A549 (cell line): ENCODE measurements at regions not wholly inside any gene's neighbourhood (a gene's known extent, or its start where the extent isn't known, plus 50 kb on each side); places are given as distances from the start of the nearest gene placed in this dataset.

Experiments
- ATAC-seq, 2 experiments: fragments of 200-7000 bp in 1 of 2; fragments of >200 bp in 1 of 2; cut with Nextera tagmentation in 1 of 2; cut with Tn5 transposase in 1 of 2; 3 replicates each; pipeline versions ENCODE4 v1.8.0 to v1.9.1; 2018 to 2020; ENCODE audit warnings: mild to moderate bottlenecking in 1 of 2, moderate library complexity in 1 of 2
- CTCF ChIA-PET: fragments of 300-600 bp; sonication (Branson Sonifier 250); formaldehyde crosslinking; extraction: SDS; loops from one replicate; lab custom pipeline; 2021; ENCODE audit warnings: antibody characterized with exemption, inconsistent platforms; lab: Yijun Ruan, JAX
- POLR2A ChIA-PET: fragments of 350-600 bp; formaldehyde crosslinking; extraction: SDS; loops from one replicate; lab custom pipeline; 2021; ENCODE audit warnings: antibody characterized with exemption, inconsistent platforms; lab: Yijun Ruan, JAX
- DNase-seq, 2 experiments: peaks; one replicate each; pipeline versions ENCODE4 v3.0.0 to v3.0.0-alpha.2; 2011 to 2016; ENCODE audit warnings: low read depth in 1 of 2, low spot score in 1 of 2
- FAIRE-seq: peaks from 2 replicates; lab custom pipeline; 2011; peaks lifted over from hg19 to GRCh38; lab: Jason Lieb, UNC
- H3K27ac ChIP-seq, 2 experiments: fragments of >200 bp; sonication (Bioruptor Twin); formaldehyde crosslinking; 3 replicates each; pipeline ENCODE4 v1.5.1; 2016 to 2017
- H3K4me1 ChIP-seq: fragments of >200 bp; sonication (Bioruptor Twin); formaldehyde crosslinking; 3 replicates; pipeline ENCODE4 v1.6.1; 2016
- H3K4me2 ChIP-seq: fragments of >200 bp; sonication (Bioruptor Twin); formaldehyde crosslinking; 3 replicates; pipeline ENCODE4 v1.6.1; 2016
- H3K4me3 ChIP-seq: fragments of >200 bp; sonication (Bioruptor Twin); formaldehyde crosslinking; 3 replicates; pipeline ENCODE4 v1.5.1; 2016
- H3K9me3 ChIP-seq: fragments of >200 bp; sonication (Bioruptor Twin); formaldehyde crosslinking; 3 replicates; pipeline ENCODE4 v1.6.1; 2016
- BHLHE40 ChIP-seq: IDR thresholded peaks from 2 replicates; pipeline ENCODE4 v1.6.1; 2012; ENCODE audit warnings: low read depth, low read length, inconsistent platforms
- CEBPB ChIP-seq, 2 experiments: fragments of >200 bp in 1 of 2; sonication (Bioruptor Twin) in 1 of 2; formaldehyde crosslinking in 1 of 2; IDR thresholded peaks; 2 replicates each; pipeline ENCODE4 v1.6.1; 2012 to 2016
- CHD2 ChIP-seq: fragments of 150-350 bp; IDR thresholded peaks from 2 replicates; pipeline ENCODE4 v1.6.1; 2014; ENCODE audit warnings: low read length; ENCODE audit not compliant: partially characterized antibody
- EHMT2 ChIP-seq: fragments of 200-600 bp; sonication (generic); IDR thresholded peaks from 2 replicates; pipeline ENCODE4 v1.6.1; 2016; ENCODE audit warnings: antibody characterized with exemption, low read depth, mild to moderate bottlenecking, moderate library complexity
- FOXS1 ChIP-seq: fragments of 250-450 bp; sonication (Bioruptor Pico); IDR thresholded peaks from 2 replicates; pipeline ENCODE4 v1.5.0; 2020; ENCODE audit warnings: mild to moderate bottlenecking, moderate library complexity
- GATA3 ChIP-seq: IDR thresholded peaks from 2 replicates; pipeline ENCODE4 v1.6.1; 2012; ENCODE audit warnings: borderline replicate concordance
- HOXB5 ChIP-seq: fragments of 250-450 bp; sonication (Bioruptor Pico); IDR thresholded peaks from 2 replicates; pipeline ENCODE4 v1.5.0; 2020; ENCODE audit warnings: mild to moderate bottlenecking, moderate library complexity
- JUNB ChIP-seq: fragments of >200 bp; sonication (Bioruptor Twin); formaldehyde crosslinking; IDR thresholded peaks from 2 replicates; pipeline ENCODE4 v1.6.1; 2016
- KDM1A ChIP-seq: fragments of 200-600 bp; sonication (generic); IDR thresholded peaks from 2 replicates; pipeline ENCODE4 v1.6.1; 2016; ENCODE audit warnings: low read depth, mild to moderate bottlenecking
- MAZ ChIP-seq: fragments of 150-350 bp; IDR thresholded peaks from 2 replicates; pipeline ENCODE4 v1.6.1; 2014; ENCODE audit warnings: antibody characterized with exemption, low read depth, low read length, borderline replicate concordance
- MYC ChIP-seq: IDR thresholded peaks from 2 replicates; pipeline ENCODE4 v1.6.1; 2012; ENCODE audit warnings: mild to moderate bottlenecking, inconsistent platforms, low read length, improper control_type of control experiment, borderline replicate concordance
- NFE2L2 ChIP-seq: fragments of 150-350 bp; conservative IDR thresholded peaks from 2 replicates; pipeline ENCODE4 v1.6.1; 2014; ENCODE audit warnings: low read length
- NPAS2 ChIP-seq: fragments of 250-450 bp; sonication (Bioruptor Pico); IDR thresholded peaks from 2 replicates; pipeline ENCODE4 v1.8.0; 2022; ENCODE audit warnings: mild to moderate bottlenecking, moderate library complexity, borderline replicate concordance
- RARB ChIP-seq: fragments of 250-450 bp; sonication (Bioruptor Pico); IDR thresholded peaks from 2 replicates; pipeline ENCODE4 v1.8.0; 2021; ENCODE audit warnings: mild to moderate bottlenecking, moderate library complexity
- RNF2 ChIP-seq: fragments of 200-600 bp; sonication (generic); IDR thresholded peaks from 2 replicates; pipeline ENCODE4 v1.6.1; 2016; ENCODE audit warnings: low read depth, mild to moderate bottlenecking, antibody characterized with exemption, moderate library complexity, borderline replicate concordance
- SMC3 ChIP-seq: fragments of >200 bp; sonication (Bioruptor Twin); formaldehyde crosslinking; IDR thresholded peaks from 3 replicates; pipeline ENCODE4 v1.6.1; 2018; ENCODE audit warnings: inconsistent platforms
- TFCP2L1 ChIP-seq: fragments of 250-450 bp; sonication (Bioruptor Pico); IDR thresholded peaks from 2 replicates; pipeline ENCODE4 v1.5.0; 2021; ENCODE audit warnings: mild to moderate bottlenecking
- ZC3H11A ChIP-seq: fragments of 450-650 bp; IDR thresholded peaks from 2 replicates; pipeline ENCODE4 v1.6.1; 2014; ENCODE audit warnings: antibody characterized with exemption, mild to moderate bottlenecking
- ZFP36 ChIP-seq: fragments of 450-650 bp; IDR thresholded peaks from 2 replicates; pipeline ENCODE4 v1.6.1; 2014; ENCODE audit warnings: borderline replicate concordance; ENCODE audit not compliant: partially characterized antibody
- ZNF302 ChIP-seq: fragments of 250-450 bp; sonication (Bioruptor Pico); IDR thresholded peaks from 2 replicates; pipeline ENCODE4 v1.9.0; 2021; ENCODE audit warnings: inconsistent platforms, mild to moderate bottlenecking, moderate library complexity
- ZSCAN20 ChIP-seq: fragments of 250-450 bp; sonication (Bioruptor Pico); IDR thresholded peaks from 2 replicates; pipeline ENCODE4 v1.8.0; 2022; ENCODE audit warnings: mild to moderate bottlenecking, moderate library complexity
- WGBS: methylation state at CpG from one replicate; pipeline ENCODE4 v1.1.6; 2017; ENCODE audit errors: missing lambda C conversion rate; 5-methylcytosine and 5-hydroxymethylcytosine counted together
- TF ChIP-seq, protein P1 (sequence below): IDR thresholded peaks from 2 replicates; pipeline ENCODE4 v1.6.1; 2012
- TF ChIP-seq, protein P2 (sequence below): fragments of >200 bp; sonication (Bioruptor Twin); formaldehyde crosslinking; IDR thresholded peaks from 3 replicates; pipeline ENCODE4 v1.5.1; 2016
- TF ChIP-seq, protein P3 (sequence below): fragments of 200-600 bp; sonication (generic); IDR thresholded peaks from 2 replicates; pipeline ENCODE4 v1.6.1; 2016; ENCODE audit warnings: antibody characterized with exemption, mild to moderate bottlenecking, moderate library complexity

DNA sequence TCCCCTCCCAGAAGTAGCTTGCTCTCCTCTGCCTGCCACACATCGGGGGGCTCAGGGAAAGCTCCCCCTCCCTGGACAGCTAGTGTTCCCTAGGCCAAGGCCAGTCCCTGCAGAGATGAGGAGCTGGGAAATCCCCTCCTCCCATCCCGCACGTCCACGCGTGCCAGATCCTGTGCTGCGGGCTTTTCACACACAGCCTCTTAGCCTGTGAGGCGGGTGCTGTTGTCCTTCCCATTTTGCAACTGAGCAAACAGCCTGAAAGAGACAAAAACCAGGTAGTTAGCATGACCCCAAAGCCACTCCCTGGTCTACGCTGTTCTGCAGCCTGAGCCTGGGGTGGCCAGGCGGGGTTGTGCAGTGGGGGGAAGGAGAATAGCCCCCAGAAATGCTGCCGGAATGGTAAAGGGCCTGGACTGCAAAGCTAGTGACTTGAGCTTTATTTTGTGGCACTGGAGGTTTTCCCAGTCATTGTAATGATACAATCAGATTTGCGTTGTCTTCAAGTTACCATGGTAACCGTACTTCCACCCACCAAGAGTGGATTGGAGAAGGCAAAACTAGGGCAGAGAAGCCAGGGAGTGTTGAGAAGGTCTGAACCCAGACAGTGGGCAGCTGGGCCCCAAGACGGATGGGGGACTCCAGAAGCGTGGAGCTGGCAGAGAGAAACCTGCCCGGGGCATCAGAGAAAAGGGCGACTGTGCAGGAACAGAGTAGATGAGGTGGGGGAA, 98.6 kb upstream of the KCTD7 start:
- DNase-seq: no peak
- WGBS: 89% methylated on average over 16 of the region's 16 CpGs
- Histone ChIP-seq H3K4me3 (no peak overlapping the region), H3K9me3 (no peaks in the 10 kb centered on the region), H3K27ac (no peak overlapping the region), H3K4me2 (no peak overlapping the region), H3K4me1 (no peaks in the 10 kb centered on the region)
- ChIA-PET CTCF (interaction anchor here (1.4 kb wide), 1 partner anchor 35 kb away, joined by 6 read pairs; no protein-coding TSS in a partner anchor), POLR2A (interaction anchor here (0.6 kb wide), 1 partner anchor 772 kb away, joined by 3 read pairs; no protein-coding TSS in a partner anchor)
- ATAC-seq: peak; percentile 12 to 16; a peak in 3 of 6 replicates
- TF ChIP-seq NFE2L2 (no peak), MYC (no peak), MAZ (no peak), TFCP2L1 (CRISPR knock-in tag) (no peak), ZNF302 (no peak), CEBPB (IDR thresholded peaks at IDR 0.05) (no peak), JUNB (no peak), ZSCAN20 (CRISPR knock-in tag) (no peak), HOXB5 (CRISPR knock-in tag) (no peak), KDM1A (no peak), NPAS2 (CRISPR knock-in tag) (no peak), ZC3H11A (no peak), SMC3 (no peak)
- TF ChIP-seq, protein P1, sequence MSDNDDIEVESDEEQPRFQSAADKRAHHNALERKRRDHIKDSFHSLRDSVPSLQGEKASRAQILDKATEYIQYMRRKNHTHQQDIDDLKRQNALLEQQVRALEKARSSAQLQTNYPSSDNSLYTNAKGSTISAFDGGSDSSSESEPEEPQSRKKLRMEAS: no peak
- TF ChIP-seq, protein P2, sequence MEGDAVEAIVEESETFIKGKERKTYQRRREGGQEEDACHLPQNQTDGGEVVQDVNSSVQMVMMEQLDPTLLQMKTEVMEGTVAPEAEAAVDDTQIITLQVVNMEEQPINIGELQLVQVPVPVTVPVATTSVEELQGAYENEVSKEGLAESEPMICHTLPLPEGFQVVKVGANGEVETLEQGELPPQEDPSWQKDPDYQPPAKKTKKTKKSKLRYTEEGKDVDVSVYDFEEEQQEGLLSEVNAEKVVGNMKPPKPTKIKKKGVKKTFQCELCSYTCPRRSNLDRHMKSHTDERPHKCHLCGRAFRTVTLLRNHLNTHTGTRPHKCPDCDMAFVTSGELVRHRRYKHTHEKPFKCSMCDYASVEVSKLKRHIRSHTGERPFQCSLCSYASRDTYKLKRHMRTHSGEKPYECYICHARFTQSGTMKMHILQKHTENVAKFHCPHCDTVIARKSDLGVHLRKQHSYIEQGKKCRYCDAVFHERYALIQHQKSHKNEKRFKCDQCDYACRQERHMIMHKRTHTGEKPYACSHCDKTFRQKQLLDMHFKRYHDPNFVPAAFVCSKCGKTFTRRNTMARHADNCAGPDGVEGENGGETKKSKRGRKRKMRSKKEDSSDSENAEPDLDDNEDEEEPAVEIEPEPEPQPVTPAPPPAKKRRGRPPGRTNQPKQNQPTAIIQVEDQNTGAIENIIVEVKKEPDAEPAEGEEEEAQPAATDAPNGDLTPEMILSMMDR: no peak
- TF ChIP-seq, protein P3, sequence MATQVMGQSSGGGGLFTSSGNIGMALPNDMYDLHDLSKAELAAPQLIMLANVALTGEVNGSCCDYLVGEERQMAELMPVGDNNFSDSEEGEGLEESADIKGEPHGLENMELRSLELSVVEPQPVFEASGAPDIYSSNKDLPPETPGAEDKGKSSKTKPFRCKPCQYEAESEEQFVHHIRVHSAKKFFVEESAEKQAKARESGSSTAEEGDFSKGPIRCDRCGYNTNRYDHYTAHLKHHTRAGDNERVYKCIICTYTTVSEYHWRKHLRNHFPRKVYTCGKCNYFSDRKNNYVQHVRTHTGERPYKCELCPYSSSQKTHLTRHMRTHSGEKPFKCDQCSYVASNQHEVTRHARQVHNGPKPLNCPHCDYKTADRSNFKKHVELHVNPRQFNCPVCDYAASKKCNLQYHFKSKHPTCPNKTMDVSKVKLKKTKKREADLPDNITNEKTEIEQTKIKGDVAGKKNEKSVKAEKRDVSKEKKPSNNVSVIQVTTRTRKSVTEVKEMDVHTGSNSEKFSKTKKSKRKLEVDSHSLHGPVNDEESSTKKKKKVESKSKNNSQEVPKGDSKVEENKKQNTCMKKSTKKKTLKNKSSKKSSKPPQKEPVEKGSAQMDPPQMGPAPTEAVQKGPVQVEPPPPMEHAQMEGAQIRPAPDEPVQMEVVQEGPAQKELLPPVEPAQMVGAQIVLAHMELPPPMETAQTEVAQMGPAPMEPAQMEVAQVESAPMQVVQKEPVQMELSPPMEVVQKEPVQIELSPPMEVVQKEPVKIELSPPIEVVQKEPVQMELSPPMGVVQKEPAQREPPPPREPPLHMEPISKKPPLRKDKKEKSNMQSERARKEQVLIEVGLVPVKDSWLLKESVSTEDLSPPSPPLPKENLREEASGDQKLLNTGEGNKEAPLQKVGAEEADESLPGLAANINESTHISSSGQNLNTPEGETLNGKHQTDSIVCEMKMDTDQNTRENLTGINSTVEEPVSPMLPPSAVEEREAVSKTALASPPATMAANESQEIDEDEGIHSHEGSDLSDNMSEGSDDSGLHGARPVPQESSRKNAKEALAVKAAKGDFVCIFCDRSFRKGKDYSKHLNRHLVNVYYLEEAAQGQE: no peak
- FAIRE-seq: no peak

DNA sequence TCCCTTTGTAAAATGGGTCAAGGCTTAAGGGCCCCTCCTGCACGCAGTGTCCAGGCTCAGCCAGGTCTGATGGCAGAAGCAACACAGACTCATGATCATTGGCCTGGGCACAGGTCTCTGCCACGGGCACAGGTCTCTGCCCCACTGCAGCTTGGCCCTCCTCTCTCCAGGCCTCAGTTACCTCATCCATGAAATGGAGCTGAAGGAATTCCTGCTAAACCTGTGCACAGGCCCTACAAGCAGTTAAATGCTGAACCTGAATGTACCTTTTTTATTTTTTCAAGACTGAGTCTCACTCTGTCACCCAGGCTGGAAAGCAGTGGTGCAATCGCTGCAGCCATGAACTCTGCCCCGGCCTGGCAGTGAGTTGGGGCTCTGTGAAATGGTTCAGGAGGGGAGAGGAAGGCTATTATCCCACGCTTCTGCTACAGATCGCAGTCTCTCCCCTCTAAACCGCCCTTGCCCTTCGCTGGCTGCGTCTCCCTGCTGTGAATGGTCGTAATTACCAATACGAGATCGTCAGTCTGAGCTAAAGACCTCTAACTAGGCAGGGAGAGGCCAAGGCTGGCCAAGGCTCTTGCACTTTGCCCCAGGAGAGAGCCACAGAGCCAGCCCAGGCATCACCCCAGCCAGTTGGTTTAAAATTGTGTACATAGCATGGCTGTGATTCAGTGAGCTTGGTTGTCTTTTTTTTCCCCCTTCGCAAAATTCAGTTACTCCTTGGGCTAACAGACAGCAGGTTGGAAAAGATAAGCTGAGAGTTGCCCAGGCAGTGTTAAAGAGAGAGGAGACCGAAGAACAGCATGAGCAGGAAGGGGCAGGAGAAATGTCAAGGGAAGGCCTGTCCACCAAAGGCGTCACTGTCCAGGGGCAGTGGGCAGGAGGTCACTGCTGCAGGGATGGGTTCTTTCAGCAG, 93.0 kb upstream of the KCTD7 start:
- no peak for FAIRE-seq
- H3K4me2 ChIP-seq: no peak overlapping the region
- CTCF ChIA-PET: interaction anchor here (2.0 to 3.0 kb wide), 2 partner anchors 13 to 22 kb away, joined by 4 to 9 read pairs; no protein-coding TSS in a partner anchor
- POLR2A ChIA-PET: no interaction called here
- peak; percentile 14 to 30; a peak in 2 of 6 replicates for ATAC-seq
- H3K4me3 ChIP-seq: no peak overlapping the region
- H3K9me3 ChIP-seq: no peaks in the 10 kb centered on the region
- no peak for DNase-seq
- TF ChIP-seq RNF2 (no peak), CHD2 (no peak), KDM1A (no peak), GATA3 (no peak), TFCP2L1 (CRISPR knock-in tag) (no peak), RARB (CRISPR knock-in tag) (no peak), SMC3 (no peak), ZFP36 (no peak), EHMT2 (no peak), BHLHE40 (no peak), FOXS1 (CRISPR knock-in tag) (no peak)
- peak overlapping the region in 1 of 2 experiments; percentile 23; a peak in 1 of 6 replicates for H3K27ac ChIP-seq
- 91% methylated on average over 15 of the region's 15 CpGs for WGBS
- no peaks in the 10 kb centered on the region for H3K4me1 ChIP-seq
